HG03457 (cell line): ENCODE measurements at regions not wholly inside any gene's neighbourhood (a gene's known extent, or its start where the extent isn't known, plus 50 kb on each side); places are given as distances from the start of the nearest gene placed in this dataset.

Source experiments
- ATAC-seq: cut with Tn5 transposase; IDR thresholded peaks from one replicate; pipeline ENCODE4 v1.9.1; 2021; ENCODE audit warnings: moderate number of reproducible peaks; ENCODE audit not compliant: unreplicated experiment

GRCh38 chr1:217095050-217095622 is 371.9 kb upstream of the ESRRG start:
- no peak for ATAC-seq

GRCh38 chr1:217091561-217091960 is 368.3 kb upstream of the ESRRG start:
- ATAC-seq = no peak

GRCh38 chr1:217090060-217090911 is 367.1 kb upstream of the ESRRG start:
- no peak for ATAC-seq

GRCh38 chr1:217089361-217090014 is 366.3 kb upstream of the ESRRG start:
- ATAC-seq = no peak

- no peak for ATAC-seq
These were observed 365.5 kb upstream of the ESRRG start for GRCh38 chr1:217088521-217089284.

- no peak for ATAC-seq
These were observed 364.8 kb upstream of the ESRRG start for GRCh38 chr1:217088011-217088410.

GRCh38 chr1:217079584-217079983 is 356.4 kb upstream of the ESRRG start:
- ATAC-seq = no peak

- no peak for ATAC-seq
These were observed 355.7 kb upstream of the ESRRG start for GRCh38 chr1:217078959-217079358.

GRCh38 chr1:217078078-217078690 is 355.0 kb upstream of the ESRRG start:
- ATAC-seq = no peak

GRCh38 chr1:217077426-217077825 is 354.2 kb upstream of the ESRRG start:
- no peak for ATAC-seq

GRCh38 chr1:217076902-217077301 is 353.7 kb upstream of the ESRRG start:
- ATAC-seq = no peak

- ATAC-seq = no peak
These were observed 349.7 kb upstream of the ESRRG start for GRCh38 chr1:217072926-217073325.

- ATAC-seq = no peak
These were observed 344.4 kb upstream of the ESRRG start for GRCh38 chr1:217067642-217068041.

GRCh38 chr1:217066794-217067193 is 343.6 kb upstream of the ESRRG start:
- no peak for ATAC-seq

GRCh38 chr1:217063172-217063908 is 340.1 kb upstream of the ESRRG start:
- no peak for ATAC-seq

- no peak for ATAC-seq
These were observed 339.4 kb upstream of the ESRRG start for GRCh38 chr1:217062586-217062985.

- ATAC-seq = no peak
These were observed 336.2 kb upstream of the ESRRG start for GRCh38 chr1:217059401-217059800.

GRCh38 chr1:217053676-217054075 is 330.4 kb upstream of the ESRRG start:
- no peak for ATAC-seq

GRCh38 chr1:217052626-217053025 is 329.4 kb upstream of the ESRRG start:
- ATAC-seq = no peak

- no peak for ATAC-seq
These were observed 329.0 kb upstream of the ESRRG start for GRCh38 chr1:217052196-217052595.
